ENCODE measurements at regions not wholly inside any gene's neighbourhood (a gene's known extent, or its start where the extent isn't known, plus 50 kb on each side); places are given as distances from the start of the nearest gene placed in this dataset.

DNA sequence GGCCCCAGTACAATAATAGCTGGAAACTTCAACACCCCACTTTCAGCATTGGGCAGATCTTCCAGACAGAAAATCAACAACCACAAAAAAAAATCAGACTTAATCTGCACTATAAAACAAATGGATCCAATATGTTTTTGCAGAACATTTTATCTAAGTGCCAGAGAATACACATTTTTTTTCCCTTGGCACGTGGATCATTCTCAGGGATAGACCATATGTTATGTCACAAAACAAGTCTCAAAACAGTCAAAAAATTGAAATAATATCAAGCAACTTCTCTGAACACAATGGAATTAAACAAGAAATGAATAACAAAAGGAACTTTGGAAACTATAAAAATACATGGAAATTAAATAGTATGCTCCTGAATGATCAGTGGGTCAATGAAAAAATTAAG, 576.3 kb downstream of the PCDH19 start:
- TF ChIP-seq CTCF (IDR thresholded peaks at IDR 0.05) (no peak), POLR2A (IDR thresholded peaks at IDR 0.05) (no peak)
